ENCODE measurements at regions not wholly inside any gene's neighbourhood (a gene's known extent, or its start where the extent isn't known, plus 50 kb on each side); places are given as distances from the start of the nearest gene placed in this dataset.

DNA sequence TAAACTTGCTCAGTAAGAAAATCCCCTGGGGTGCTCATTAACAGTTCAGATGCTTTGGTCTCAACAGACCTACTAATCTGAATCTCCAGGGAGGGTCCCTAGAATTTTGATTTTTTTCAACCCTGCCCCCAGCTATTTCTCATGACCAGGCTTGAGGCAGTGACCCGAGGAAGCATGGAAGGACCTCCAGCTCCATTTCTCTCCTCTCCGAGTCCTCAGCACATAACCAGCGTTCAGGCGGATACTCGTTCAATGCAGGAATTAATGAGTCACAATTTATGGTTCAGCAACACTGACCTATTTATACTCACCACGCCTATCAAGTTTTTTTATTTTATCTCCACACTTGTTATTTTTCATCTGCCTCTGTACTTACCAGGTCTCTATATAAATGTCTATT is 369.2 kb upstream of the CDH4 start:
- no peak for DNase-seq

DNA sequence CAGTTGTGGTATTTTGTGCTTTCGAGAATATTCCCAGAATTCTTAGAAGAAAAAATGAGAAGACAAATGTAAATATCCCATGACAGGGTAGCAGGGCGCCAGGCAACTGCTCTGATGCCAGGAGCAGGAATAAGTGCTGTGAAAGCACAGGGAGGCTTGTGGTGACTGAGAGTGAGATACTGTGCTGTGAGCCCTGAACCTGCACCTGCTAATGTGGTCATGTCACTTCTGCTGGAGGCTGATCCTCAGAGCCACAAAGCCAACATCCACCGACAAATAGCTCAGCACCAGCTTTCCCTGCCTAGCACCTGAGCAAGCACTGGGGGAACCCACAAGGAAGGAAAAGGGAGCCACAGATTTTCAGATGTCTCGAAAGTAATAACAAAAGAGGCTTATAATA is 368.6 kb upstream of the CDH4 start:
- no peak for DNase-seq

DNA sequence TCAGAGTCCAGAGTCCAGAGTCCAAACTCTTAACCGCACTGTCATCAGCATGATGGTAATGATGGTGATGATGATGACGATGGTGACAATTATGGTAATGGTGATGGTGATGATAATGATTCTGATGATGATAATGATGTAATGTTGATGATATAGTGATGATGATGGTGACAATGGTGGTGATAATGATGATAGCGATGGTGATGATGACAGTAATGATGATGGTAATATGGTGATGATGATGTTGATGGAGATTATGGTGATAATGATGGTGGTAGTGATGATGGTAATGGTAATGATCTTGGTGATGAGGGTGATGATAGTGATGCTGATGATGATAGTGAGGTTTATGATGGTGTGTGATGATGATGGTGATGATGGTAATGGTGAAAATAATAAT is 367.8 kb upstream of the CDH4 start:
- no peak for DNase-seq

DNA sequence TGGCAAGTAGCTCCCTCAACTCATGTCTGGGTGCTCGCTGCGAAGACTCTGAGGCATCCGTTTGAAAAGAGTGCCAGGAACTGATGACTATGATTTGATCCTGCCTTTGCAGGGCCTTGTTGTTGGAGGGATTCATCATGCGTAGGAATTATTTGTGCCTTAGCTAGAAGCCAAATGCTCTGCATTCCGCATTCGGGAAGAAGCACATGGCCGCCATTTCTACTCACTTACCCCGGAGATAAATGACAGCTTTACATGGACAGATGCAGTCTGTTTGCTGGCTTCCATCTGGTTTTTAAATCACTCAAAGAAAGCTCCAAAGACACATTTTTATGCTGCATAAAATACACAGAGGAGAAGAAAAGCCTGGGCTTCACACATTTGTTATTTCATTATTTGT is 363.3 kb upstream of the CDH4 start:
- no peak for DNase-seq

DNA sequence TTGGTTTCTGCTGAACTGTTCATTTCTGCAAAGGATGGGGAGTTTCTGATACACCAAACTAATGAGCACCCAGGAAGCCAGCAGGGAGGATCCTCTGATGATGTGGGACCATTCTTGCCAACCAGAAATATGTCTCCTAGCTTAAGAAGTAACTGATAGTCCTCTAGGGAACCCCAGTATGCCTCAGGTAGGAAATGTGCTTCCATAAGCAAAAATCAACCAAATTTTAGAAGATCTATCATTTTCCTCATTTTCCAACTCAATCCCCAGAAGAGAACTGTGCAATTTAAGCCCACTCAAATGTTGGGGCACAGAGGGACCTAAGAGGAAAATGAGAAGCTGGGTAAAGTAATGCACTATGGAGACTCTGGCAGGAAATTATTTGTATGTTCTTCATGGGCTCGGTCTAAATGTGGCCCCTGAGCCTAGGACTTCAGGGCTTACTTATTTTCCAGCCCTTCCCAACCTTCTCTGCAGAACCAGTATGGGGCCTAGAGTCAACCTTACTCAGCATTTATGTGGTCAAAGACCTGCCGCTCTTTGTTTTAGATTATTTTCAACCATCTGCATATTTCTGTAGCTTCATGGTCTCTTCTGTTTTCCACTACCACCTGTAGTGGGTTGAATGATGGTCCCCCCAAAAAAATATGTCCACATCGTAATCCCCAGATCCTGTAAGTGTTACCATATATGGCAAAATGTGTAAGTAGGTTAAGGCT is 359.8 kb upstream of the CDH4 start:
- no peak for DNase-seq

DNA sequence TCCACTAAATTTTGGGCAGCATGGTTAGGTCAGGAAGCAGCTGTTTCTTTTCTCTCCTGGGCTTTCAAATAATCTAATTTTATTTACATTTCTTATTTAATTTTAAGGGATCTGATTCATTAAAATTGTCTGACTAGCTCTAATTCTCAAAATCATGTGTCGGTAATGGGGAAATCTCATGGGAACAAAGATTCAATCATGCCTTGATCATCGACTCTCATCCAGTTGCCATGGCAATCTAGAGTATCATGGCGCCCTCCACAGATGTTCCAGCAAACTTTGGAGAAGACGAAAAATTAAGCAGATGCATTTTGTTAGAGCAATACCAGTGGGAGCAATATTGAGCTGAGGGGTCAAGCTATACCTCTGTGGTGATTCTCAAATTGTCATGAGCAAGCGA is 358.0 kb upstream of the CDH4 start:
- no peak for DNase-seq

DNA sequence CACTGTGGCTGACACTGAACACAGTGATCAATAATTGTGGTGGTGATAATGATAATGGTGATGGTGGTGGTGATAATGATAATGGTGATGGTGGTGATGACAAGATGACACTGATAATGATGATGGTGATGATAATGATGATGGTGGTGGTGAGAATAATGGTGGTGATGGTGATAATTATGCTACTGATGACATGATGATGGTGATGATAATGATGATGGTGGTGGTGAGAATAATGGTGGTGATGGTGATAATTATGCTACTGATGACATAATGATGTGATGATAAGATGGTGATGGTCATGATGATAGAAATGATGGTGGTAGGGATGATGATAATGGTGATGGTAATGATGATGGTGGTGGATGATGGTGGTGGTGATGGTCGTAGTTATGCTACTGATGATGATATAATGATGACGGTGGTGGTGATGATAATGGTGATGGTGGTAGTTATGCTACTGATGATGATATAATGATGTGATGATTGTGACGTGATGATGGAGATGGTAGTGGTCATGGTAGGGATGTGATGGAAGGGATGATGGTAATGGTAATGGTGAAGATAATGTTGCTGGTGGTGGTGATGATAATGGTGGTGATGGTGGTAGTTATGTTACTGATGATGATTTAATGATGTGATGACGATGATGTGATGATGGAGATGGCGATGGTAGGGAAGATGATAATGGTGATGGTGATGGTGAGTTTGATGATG is 356.5 kb upstream of the CDH4 start:
- DNase-seq: no peak

DNA sequence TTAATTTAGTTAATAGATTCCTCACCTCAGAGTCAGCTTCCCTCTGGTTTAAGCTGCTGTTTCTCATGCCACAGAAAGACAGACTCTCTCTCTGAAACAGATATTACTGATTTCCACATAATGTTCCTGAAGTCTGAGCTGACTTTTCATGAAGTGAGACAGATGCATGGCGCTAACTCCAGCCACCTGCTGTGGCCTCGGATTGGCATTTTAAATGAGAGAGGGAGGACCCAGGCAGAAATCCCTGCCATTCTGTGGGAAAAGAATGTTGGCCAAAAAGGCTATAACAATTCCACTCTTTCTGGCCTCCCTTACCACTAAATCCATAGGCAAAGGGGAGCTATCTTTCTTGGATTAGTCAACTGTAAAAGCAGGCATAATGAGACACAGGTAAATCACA is 354.1 kb upstream of the CDH4 start:
- DNase-seq: no peak

DNA sequence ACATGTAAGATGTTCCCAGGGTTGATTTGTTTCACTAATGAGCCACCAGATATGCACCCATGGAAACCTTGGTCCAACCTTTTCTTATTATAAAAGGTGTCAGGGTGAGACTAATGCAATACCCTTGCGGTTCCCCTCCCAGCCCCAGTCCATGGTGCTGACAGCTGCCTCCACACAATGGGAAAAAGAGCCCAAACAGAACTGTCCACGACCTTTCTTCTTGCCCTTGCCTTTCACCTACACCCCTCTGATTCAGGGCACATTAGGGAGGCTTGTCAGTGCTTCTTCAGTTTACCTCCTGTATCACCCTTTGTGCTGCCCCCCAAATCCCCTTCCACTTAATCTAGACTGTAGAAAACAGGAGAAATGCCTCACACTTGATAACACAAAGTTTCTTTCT is 352.7 kb upstream of the CDH4 start:
- DNase-seq: no peak

DNA sequence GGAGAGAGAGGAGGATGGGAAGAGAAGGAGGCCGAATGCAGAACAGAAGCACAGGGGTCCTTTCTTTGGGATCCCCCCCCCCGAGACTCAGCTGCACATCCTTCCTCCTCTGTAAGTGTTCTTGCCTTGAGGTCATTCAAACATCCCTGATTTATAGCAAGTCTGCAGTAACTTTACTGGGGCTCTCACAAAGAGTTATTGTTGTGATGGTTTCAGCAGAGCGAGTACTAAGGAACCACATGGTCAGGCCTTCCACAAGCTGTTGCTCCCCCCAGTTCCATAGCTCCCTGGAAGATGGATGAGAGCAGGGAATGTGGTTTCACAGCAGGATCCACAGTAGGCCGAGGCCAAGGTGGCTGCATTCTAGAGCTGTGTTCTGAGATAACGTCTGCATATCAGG is 351.4 kb upstream of the CDH4 start:
- DNase-seq: no peak

DNA sequence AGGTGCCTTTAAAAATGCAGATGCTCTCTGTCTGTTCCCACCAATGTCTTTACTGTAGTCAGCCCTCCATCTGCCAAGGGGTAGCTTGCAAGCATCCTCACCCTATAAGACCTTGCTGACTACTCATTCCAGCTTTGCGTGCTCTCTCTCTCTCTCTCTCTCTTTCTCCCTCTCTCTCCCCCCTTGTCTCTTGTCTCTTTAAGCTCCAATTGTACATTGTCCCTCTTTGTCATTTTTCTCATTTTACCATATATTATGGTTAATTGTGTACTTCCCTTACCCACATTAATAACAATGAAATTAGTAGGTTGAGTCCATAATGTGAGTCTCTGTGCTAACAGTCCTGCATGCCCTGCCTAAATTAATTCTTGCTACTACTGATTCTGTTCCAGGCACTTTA is 350.2 kb upstream of the CDH4 start:
- no peak for DNase-seq

DNA sequence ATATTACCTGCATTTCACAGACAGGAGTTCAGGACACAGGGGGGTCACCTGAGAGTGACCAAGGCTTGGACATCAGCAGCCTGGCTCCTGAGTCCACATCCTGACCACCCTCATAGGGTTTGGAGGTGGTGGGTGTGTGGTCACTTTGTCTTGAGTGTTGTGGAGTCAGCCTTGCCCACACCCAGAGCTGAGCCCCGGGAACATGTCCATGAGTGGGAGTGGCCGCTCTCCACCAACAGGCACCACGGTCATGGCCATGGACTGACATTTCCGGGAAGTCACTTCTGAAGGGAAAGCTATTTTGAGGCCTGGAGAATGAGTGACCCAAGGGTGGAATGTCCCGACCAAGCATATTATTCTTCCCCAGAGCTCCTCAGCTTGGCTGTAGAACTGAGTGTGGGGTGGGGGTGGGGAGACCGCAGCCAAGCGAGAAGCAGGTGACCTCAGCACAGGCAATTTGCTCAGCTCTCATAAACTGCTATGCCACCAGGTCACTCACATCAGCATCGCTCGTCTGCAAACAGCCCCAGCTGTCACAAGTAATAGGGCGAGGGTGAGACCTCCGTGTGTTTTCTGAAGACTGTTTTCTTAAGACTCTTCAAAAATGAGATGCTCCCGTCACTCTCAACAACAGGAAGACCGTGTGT is 348.6 kb upstream of the CDH4 start:
- no peak for DNase-seq

DNA sequence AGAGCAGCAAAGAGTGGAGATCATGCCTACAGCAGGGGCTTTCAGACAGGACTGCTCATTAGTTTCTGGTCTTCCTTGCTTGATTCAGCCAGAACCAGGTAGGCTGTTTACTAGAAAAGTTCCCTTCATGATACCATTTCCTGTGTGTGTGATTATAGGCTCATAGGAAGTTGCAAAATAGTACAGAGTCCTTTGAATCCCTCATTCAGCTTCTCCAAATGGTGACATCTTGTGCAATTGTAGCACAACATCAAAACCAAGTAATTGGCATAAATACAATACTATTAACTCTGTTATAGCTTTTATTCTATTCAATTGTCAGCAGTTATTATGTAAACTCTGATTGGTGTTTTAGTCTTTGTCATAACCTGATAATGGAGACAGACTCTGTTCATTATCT is 347.3 kb upstream of the CDH4 start:
- DNase-seq: no peak

DNA sequence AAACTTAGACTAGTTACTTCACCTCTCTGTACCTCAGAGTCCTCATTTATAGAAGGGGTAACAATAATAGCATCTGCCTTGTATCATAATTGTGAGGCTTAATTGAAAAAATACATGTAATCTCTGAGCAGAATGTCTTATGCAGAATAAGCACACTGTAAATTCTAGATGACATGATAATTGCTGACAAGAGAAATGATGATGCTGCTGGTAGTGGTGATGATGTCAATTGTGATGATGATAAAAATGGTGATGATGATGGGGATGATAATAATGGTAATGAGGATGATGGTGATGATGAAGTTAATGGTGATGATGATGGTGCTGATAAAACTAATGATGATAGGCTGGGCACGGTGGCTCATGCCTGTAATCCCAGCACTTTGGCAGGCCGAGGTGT is 346.1 kb upstream of the CDH4 start:
- no peak for DNase-seq

DNA sequence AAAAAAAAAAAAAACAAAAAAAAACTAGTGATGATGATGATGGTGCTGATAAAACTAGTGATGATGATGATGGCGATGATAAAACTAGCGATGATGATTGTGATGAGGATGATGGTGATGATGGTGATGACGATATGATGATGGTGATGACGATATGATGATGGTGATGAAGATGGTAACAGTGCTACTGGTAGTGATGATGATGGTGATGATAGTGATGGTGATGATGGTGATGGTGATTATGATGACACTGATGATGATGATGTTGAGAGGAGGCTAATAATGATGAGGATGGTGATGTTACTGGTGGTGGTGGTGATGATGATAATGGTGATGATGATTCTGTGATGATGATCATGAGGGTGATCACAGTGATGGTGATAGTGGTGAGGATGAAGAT is 345.5 kb upstream of the CDH4 start:
- DNase-seq: no peak

DNA sequence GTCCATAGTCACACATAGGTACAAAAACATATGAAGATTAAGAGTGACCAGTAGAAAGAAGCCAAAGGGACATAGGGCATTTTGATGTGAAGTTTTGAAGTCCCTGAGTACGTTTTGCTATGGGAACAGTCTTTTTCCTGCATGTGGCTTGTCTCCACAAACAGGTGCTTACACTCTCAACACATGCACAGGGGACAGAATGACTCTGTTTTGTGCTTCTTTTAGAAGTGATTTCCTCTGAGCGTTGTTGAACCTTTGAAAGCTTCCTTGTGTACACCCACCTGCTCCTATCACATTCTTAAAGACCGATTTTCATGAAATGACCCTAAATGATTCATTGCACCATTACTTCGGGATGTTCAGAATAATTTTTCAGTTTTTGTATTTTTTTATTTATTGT is 338.8 kb upstream of the CDH4 start:
- DNase-seq: no peak

DNA sequence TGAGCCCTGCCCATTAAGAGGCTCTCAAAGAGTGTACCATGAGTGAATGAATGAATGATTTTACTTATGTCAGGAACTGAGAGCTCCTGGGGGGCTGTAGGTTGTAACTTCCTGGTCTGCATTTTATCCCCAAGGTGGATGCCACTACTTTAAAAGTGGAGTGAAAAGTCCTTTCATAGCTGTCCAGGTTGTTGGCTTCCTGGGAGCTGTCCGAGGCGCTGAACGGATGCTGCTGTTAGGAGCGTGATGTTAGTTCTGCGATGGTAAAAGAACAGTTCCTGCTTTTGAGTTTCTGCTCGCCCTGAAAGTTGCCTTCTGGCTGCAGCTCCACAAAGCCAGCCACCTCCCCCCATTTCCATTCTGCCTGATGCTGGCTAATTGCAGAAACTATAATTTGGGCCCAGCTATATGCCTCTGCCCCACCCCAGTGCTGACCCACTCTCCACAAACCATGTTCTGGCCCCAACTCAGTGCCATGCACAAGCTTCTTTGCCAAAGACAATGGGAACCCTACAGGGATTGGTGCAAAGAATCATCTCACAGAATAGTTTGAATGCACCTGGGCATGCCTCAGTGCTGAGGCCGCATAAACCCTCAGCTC is 330.9 kb upstream of the CDH4 start:
- no peak for DNase-seq

DNA sequence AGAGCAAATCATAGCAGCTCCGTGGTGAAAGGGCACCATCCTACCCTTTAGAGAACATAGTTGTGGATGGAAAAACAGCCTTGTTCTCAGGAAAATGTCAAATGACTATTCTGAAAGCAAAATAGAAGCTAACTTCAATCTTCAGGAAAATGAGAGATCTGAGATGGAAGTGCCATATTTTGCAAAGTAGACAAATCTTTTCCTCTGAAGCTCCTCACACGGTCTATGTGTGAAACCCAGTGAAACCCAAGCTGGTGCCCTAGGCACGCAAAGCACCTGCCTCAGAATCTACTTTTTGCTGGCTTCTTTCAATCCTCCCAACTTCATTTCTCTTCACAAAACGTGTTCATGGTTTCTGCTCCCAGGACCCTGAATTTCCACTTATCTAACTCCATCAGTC is 325.2 kb upstream of the CDH4 start:
- no peak for DNase-seq

DNA sequence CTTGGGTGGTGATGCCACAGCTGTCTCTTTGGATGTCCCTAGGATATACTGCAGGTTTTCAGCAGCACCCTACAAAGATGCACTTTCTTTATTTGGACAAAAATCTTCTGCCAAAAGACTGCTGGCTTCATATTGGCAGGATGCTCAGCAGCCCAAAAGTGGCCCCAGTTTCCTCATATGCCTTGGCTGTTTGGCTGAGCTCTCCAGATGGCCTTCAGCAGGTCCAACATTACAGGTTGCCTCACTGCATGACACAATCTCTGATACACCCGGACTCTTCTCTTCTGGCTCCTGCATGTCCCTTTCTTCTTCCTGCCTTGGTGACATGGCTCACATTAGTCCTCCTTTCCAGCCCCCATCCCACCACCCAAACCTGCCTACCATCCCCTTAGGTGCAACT is 323.7 kb upstream of the CDH4 start:
- DNase-seq: no peak

DNA sequence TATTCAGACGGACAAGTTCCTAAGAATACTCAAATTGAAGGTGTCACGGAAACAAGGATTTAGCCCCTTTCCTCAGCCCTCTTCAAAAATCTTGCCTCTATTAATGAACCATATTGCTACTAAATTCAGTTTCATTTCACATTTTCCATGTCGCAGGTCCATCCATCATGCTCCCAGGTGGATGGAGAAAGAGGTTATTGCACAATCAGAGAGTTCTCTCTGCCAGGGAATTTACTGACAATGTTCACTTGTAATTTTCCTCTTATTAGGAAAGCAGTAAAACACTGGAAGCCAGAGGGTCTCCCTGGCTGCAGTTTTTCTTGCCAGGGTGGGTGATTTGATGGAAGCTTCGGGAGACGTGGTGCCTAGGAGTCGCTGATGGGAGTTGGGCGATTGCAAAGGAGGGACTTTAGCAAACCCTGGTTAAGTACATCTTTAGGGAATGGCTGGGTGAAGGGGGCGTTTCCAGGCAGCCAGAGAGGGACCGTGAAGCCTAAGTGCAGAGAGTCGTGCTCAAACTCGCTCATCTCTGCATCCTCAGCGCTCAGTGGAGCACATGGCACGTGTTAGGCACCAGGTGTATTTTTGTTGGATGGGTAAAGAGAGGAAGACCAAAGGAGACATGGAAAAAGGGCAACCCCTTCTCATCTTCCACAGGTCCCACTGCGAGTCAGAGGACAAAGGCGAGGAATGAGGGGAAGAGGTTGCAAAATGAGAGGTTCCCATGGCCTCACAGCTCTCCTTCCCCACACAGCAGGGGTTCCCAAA is 321.9 kb upstream of the CDH4 start:
- no peak for DNase-seq

DNA sequence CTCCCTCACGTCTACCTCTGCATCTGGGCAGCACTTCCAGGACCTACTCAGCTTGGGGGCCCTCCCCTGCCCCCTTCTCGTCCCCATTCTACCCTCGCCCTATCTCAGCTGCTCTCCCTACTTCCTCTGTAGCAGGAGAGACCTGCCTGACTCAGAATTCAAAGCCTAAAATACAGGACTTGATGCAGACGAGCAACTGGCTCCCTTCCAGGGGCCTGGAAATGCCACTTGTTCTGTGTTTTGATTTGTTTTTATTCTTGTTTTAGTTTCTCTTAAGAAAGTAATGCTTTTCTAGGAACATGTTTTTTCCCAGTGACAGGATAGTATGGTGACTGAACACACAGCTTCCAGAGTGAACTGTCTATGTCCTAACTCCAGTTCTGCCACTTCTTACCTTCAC is 320.4 kb upstream of the CDH4 start:
- DNase-seq: no peak

DNA sequence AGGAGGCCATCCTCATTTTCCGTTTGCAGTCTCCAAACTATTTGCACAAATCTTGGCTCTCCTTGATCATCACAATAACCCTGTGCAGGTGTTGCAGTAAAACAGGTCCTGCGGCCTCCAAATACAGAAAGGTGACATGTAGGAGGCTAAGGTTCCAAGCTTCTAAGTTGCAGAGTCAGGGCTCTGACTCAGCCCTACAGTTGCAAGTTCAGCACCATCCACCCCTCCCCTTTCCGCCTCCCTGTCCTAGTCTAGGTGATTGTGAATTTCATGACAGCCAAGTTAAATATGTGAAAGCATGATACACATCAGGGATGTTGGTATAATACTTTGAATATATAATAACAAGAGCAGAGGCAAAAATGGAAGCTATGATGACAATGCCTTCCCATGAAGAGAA is 317.3 kb upstream of the CDH4 start:
- no peak for DNase-seq

DNA sequence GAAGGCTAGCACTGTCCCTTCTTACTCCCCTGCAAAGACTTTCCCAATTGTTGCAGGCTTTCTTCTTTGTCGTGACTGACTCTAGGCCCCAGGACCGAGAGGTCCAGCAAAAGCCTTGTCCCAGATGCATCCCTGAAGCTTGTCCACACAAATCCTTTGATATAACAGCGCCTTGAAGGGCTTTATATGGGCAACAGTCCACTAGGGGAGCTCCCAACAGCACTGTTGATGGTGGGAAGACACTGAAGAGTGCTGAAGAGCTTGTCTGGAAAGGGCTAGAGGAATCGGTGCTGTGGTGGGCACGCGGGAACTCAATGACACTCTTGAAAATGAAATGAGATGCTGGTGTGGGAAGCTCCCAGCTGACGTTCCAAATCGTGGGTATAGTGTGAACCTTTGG is 316.1 kb upstream of the CDH4 start:
- DNase-seq: no peak
